ENCODE measurements at regions not wholly inside any gene's neighbourhood (a gene's known extent, or its start where the extent isn't known, plus 50 kb on each side); places are given as distances from the start of the nearest gene placed in this dataset.

DNA sequence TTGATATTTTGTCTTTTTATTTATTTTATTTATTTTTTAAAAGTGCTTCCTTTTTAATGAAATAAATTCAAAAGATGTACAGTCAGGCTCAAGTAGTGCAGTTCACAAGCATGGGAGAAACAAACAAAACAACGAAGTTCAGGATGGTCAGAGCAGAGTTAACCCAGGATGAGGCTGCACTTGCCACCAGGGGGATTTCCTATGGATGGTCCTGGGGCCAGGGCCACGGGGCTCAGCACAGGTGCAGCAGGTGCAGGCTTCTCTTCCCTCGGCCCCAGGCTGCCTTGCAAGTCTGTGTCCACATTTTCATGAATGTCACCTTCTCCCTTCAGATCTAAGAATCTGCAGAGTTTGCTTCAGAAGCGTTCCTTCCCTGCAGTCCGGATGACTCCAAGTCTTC lies 76.5 kb downstream of the CDCA7 start:
- TF ChIP-seq FOXM1 (IDR thresholded peaks at IDR 0.05; ENCODE audit: borderline replicate concordance) (no peak), BHLHE40 (IDR thresholded peaks at IDR 0.05; ENCODE audit: borderline replicate concordance) (no peak), FOXA1 (IDR thresholded peaks at IDR 0.05) (no peak)
